Activated naive CD8-positive, alpha-beta T cell treated with anti-CD3 and anti-CD28 coated beads, Interleukin-2, amount 50 U/mL, for 24 hours (primary cell): ENCODE measurements at regions not wholly inside any gene's neighbourhood (a gene's known extent, or its start where the extent isn't known, plus 50 kb on each side); places are given as distances from the start of the nearest gene placed in this dataset.

ENCODE experiments used
- ATAC-seq: fragments of 150-1000 bp; cut with Tn5 transposase; one replicate; pipeline ENCODE4 v1.10.0; 2021
- DNase-seq: peaks from one replicate; pipeline ENCODE4 v3.0.0; 2021
- H3K27ac Mint-ChIP-seq: one replicate; pipeline ENCODE4 v1.8.0; 2021; ENCODE audit warnings: mild to moderate bottlenecking, mixed read lengths
- H3K27me3 Mint-ChIP-seq: one replicate; pipeline ENCODE4 v1.8.0; 2021; ENCODE audit warnings: mixed read lengths
- H3K36me3 Mint-ChIP-seq: one replicate; pipeline ENCODE4 v1.8.0; 2021; ENCODE audit warnings: low read depth, mixed read lengths
- H3K4me1 Mint-ChIP-seq: one replicate; pipeline ENCODE4 v1.8.0; 2021; ENCODE audit warnings: mixed read lengths
- H3K4me3 Mint-ChIP-seq: one replicate; pipeline ENCODE4 v1.8.0; 2021; ENCODE audit warnings: mild to moderate bottlenecking, moderate library complexity, mixed read lengths
- H3K9me3 Mint-ChIP-seq: one replicate; pipeline ENCODE4 v1.8.0; 2021; ENCODE audit warnings: mixed read lengths

- no peak overlapping the region for H3K27ac Mint-ChIP-seq
- H3K4me3 Mint-ChIP-seq = no peak overlapping the region
- no peak for ATAC-seq
Measured at GRCh38 chr4:89379511-89380044, 72.0 kb upstream of the GPRIN3 start.

GRCh38 chr4:89373394-89373793, 65.8 kb upstream of the GPRIN3 start:
- no peak overlapping the region for H3K27ac Mint-ChIP-seq
- no peaks in the 10 kb centered on the region for H3K36me3 Mint-ChIP-seq
- H3K4me3 Mint-ChIP-seq = no peak overlapping the region
- ATAC-seq = no peak
- no peaks in the 10 kb centered on the region for H3K4me1 Mint-ChIP-seq
- peaks cover 9% of the 10 kb centered on the region for H3K9me3 Mint-ChIP-seq
- DNase-seq = no peak
- no peaks in the 10 kb centered on the region for H3K27me3 Mint-ChIP-seq

More at GRCh38 chr4:89379511-89380044, 72.0 kb upstream of the GPRIN3 start:
- Mint-ChIP-seq H3K9me3 (peaks cover 19% of the 10 kb centered on the region), H3K27me3 (no peaks in the 10 kb centered on the region), H3K36me3 (no peaks in the 10 kb centered on the region), H3K4me1 (no peaks in the 10 kb centered on the region)
- DNase-seq = no peak

- Mint-ChIP-seq H3K27ac (no peak overlapping the region), H3K27me3 (no peaks in the 10 kb centered on the region), H3K9me3 (no peaks in the 10 kb centered on the region), H3K36me3 (no peaks in the 10 kb centered on the region), H3K4me1 (no peaks in the 10 kb centered on the region), H3K4me3 (no peak overlapping the region)
- ATAC-seq = no peak
- no peak for DNase-seq
Measured at GRCh38 chr4:89371614-89372013, 64.0 kb upstream of the GPRIN3 start.

GRCh38 chr4:89369581-89369980, 62.0 kb upstream of the GPRIN3 start:
- DNase-seq (no peak), ATAC-seq (no peak)
- no peak overlapping the region for H3K27ac Mint-ChIP-seq
- no peaks in the 10 kb centered on the region for H3K4me1 Mint-ChIP-seq
- H3K4me3 Mint-ChIP-seq = no peak overlapping the region
- no peaks in the 10 kb centered on the region for H3K27me3 Mint-ChIP-seq
- peaks cover 1% of the 10 kb centered on the region for H3K9me3 Mint-ChIP-seq
- no peaks in the 10 kb centered on the region for H3K36me3 Mint-ChIP-seq

- Mint-ChIP-seq H3K27ac (no peak overlapping the region), H3K9me3 (peaks cover 5% of the 10 kb centered on the region), H3K27me3 (no peaks in the 10 kb centered on the region), H3K4me1 (no peaks in the 10 kb centered on the region), H3K4me3 (no peak overlapping the region), H3K36me3 (no peaks in the 10 kb centered on the region)
- DNase-seq = no peak
- ATAC-seq = no peak
Measured at GRCh38 chr4:89368861-89369260, 61.3 kb upstream of the GPRIN3 start.

- Mint-ChIP-seq H3K4me1 (no peaks in the 10 kb centered on the region), H3K27ac (no peak overlapping the region), H3K9me3 (peaks cover 5% of the 10 kb centered on the region), H3K36me3 (no peaks in the 10 kb centered on the region), H3K4me3 (no peak overlapping the region), H3K27me3 (no peaks in the 10 kb centered on the region)
- no peak for ATAC-seq
- DNase-seq = no peak
Measured at GRCh38 chr4:89365776-89366175, 58.2 kb upstream of the GPRIN3 start.

GRCh38 chr4:89365375-89365774, 57.8 kb upstream of the GPRIN3 start:
- DNase-seq (no peak), ATAC-seq (no peak)
- no peak overlapping the region for H3K27ac Mint-ChIP-seq
- no peaks in the 10 kb centered on the region for H3K4me1 Mint-ChIP-seq
- H3K9me3 Mint-ChIP-seq = peaks cover 5% of the 10 kb centered on the region
- no peaks in the 10 kb centered on the region for H3K27me3 Mint-ChIP-seq
- no peak overlapping the region for H3K4me3 Mint-ChIP-seq
- no peaks in the 10 kb centered on the region for H3K36me3 Mint-ChIP-seq

GRCh38 chr4:89364541-89364940, 56.9 kb upstream of the GPRIN3 start:
- H3K4me1 Mint-ChIP-seq = no peaks in the 10 kb centered on the region
- H3K9me3 Mint-ChIP-seq = peaks cover 5% of the 10 kb centered on the region
- no peak overlapping the region for H3K27ac Mint-ChIP-seq
- no peaks in the 10 kb centered on the region for H3K27me3 Mint-ChIP-seq
- ATAC-seq (no peak), DNase-seq (no peak)
- H3K4me3 Mint-ChIP-seq = no peak overlapping the region
- H3K36me3 Mint-ChIP-seq = no peaks in the 10 kb centered on the region

- H3K4me3 Mint-ChIP-seq = no peak overlapping the region
- H3K27ac Mint-ChIP-seq = no peak overlapping the region
- no peaks in the 10 kb centered on the region for H3K4me1 Mint-ChIP-seq
- no peak for DNase-seq
- no peaks in the 10 kb centered on the region for H3K27me3 Mint-ChIP-seq
- ATAC-seq = no peak
- peaks cover 5% of the 10 kb centered on the region for H3K9me3 Mint-ChIP-seq
- H3K36me3 Mint-ChIP-seq = no peaks in the 10 kb centered on the region
Measured at GRCh38 chr4:89363786-89364185, 56.2 kb upstream of the GPRIN3 start.

GRCh38 chr4:89358935-89359638, 51.5 kb upstream of the GPRIN3 start:
- H3K27ac Mint-ChIP-seq = no peak overlapping the region
- no peaks in the 10 kb centered on the region for H3K4me1 Mint-ChIP-seq
- DNase-seq (no peak), ATAC-seq (no peak)
- peaks cover 2% of the 10 kb centered on the region for H3K27me3 Mint-ChIP-seq
- no peaks in the 10 kb centered on the region for H3K9me3 Mint-ChIP-seq
- H3K36me3 Mint-ChIP-seq = no peaks in the 10 kb centered on the region
- no peak overlapping the region for H3K4me3 Mint-ChIP-seq

GRCh38 chr4:89357787-89358186, 50.2 kb upstream of the GPRIN3 start:
- Mint-ChIP-seq H3K36me3 (no peaks in the 10 kb centered on the region), H3K27me3 (peaks cover 2% of the 10 kb centered on the region), H3K4me3 (no peak overlapping the region), H3K27ac (no peak overlapping the region), H3K4me1 (no peaks in the 10 kb centered on the region), H3K9me3 (no peaks in the 10 kb centered on the region)
- DNase-seq = no peak
- ATAC-seq = no peak
